Epithelial cell of proximal tubule (primary cell): ENCODE measurements at regions not wholly inside any gene's neighbourhood (a gene's known extent, or its start where the extent isn't known, plus 50 kb on each side); places are given as distances from the start of the nearest gene placed in this dataset.
"Not testable (repeated sequence)": the region's sequence is repeated elsewhere in the genome, so short reads cannot be mapped to it uniquely, and the experiment has no call there.

Experiments used
- DNase-seq: peaks from one replicate; pipeline ENCODE4 v3.0.0-alpha.2; 2011; ENCODE audit warnings: low read depth
- H3K4me3 ChIP-seq: 2 replicates; pipeline ENCODE4 v1.5.1; 2011; ENCODE audit warnings: low read depth, mild to moderate bottlenecking, low read length
- TF ChIP-seq, protein P1 (sequence below): conservative IDR thresholded peaks from 2 replicates; pipeline ENCODE4 v1.5.1; 2012; ENCODE audit warnings: low read depth, mild to moderate bottlenecking, low read length

DNA sequence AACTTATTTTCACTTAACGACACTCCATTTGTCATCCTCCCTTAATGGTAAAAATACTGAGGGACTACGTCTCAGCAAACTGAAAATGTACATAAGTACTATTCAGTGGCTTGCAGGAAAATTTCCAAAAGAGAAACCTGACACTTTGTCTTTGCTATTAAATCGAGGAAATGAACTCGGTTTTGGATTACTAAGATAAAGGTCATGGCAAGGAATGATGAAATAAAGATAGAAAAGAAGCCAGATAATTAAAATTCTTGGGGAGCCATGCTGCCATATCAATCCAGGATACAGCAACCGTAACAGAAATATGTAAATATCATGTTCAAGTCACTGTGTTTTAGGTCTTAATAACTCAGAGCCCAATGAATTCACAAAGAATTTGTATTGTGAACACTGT is 647.8 kb downstream of the CDH9 start:
- DNase-seq = no peak
- H3K4me3 ChIP-seq = no peak overlapping the region
- TF ChIP-seq, protein P1, sequence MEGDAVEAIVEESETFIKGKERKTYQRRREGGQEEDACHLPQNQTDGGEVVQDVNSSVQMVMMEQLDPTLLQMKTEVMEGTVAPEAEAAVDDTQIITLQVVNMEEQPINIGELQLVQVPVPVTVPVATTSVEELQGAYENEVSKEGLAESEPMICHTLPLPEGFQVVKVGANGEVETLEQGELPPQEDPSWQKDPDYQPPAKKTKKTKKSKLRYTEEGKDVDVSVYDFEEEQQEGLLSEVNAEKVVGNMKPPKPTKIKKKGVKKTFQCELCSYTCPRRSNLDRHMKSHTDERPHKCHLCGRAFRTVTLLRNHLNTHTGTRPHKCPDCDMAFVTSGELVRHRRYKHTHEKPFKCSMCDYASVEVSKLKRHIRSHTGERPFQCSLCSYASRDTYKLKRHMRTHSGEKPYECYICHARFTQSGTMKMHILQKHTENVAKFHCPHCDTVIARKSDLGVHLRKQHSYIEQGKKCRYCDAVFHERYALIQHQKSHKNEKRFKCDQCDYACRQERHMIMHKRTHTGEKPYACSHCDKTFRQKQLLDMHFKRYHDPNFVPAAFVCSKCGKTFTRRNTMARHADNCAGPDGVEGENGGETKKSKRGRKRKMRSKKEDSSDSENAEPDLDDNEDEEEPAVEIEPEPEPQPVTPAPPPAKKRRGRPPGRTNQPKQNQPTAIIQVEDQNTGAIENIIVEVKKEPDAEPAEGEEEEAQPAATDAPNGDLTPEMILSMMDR = no peak

- no peak overlapping the region for H3K4me3 ChIP-seq
- no peak for DNase-seq
- TF ChIP-seq, protein P1 = no peak
Observed at GRCh38 chr5:26388976-26389375, 649.4 kb downstream of the CDH9 start.

DNA sequence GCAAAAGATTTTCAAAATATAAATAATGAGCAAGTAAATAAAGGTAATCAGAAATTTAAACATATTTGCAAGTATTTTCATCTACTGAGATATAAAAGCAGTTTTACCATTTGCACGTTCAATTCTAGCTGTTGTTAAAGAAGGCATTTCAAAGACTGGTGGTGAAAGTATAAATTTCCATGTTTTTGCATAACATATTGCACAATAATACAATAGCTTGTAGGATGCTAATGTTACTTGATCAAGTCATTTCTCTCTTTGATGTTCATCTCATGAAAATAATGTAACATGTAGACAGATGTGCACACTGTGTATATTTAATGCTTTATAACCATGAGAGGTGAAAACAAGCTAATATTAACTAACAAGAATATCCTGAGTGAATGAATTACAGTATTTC is 651.9 kb downstream of the CDH9 start:
- TF ChIP-seq, protein P1 = no peak
- no peak overlapping the region for H3K4me3 ChIP-seq
- no peak for DNase-seq

DNA sequence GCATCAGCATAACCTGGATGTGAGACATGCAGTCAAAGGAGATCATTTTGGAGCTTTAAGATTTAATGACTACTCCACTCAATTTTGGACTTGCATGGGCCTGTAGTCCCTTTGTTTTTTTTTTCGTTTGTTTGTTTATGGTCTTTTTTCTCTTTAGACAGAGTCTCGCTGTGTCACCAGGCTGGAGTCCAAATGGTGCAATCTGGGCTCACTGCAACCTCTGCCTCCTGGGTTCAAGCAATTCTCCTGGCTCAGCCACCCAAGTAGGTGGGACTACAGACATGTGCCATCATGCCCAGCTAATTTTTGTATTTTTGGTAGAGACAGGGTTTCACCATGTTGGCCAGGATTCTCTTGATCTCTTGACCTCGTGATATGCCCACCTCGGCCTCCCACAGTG is 673.8 kb downstream of the CDH9 start:
- not testable (repeated sequence) for DNase-seq

DNA sequence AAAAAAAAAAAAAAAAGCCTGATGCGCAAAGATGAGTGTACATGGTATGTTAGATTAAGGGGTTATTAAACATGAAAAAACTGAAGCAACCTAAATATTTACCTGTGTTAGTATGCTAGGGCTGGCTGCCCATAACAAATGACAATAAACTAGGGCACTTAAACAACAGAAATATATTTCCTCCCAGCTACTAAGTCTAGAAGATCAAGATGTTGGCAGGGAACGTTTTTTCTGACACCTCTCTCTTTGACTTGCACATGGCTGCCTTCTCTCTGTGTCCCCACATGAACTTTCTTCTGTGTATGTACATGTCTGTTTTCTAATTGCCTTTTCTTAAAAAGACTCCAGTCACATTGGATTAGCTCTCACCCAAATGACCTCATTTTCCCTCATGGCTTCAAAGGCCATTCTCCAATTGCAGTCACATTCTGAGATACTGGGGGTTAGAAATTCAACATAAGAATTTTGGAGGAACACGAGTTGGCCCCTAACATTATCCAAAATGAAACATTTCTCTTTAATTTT is 694.5 kb downstream of the CDH9 start:
- no peak overlapping the region for H3K4me3 ChIP-seq
- DNase-seq = no peak
- TF ChIP-seq, protein P1 = no peak

More for the DNA sequence above, 673.8 kb downstream of the CDH9 start:
- not testable (repeated sequence) for H3K4me3 ChIP-seq

- no peak overlapping the region for H3K4me3 ChIP-seq
- TF ChIP-seq, protein P1 = no peak
- no peak for DNase-seq
Observed at GRCh38 chr5:26339576-26339975, 698.8 kb downstream of the CDH9 start.

DNA sequence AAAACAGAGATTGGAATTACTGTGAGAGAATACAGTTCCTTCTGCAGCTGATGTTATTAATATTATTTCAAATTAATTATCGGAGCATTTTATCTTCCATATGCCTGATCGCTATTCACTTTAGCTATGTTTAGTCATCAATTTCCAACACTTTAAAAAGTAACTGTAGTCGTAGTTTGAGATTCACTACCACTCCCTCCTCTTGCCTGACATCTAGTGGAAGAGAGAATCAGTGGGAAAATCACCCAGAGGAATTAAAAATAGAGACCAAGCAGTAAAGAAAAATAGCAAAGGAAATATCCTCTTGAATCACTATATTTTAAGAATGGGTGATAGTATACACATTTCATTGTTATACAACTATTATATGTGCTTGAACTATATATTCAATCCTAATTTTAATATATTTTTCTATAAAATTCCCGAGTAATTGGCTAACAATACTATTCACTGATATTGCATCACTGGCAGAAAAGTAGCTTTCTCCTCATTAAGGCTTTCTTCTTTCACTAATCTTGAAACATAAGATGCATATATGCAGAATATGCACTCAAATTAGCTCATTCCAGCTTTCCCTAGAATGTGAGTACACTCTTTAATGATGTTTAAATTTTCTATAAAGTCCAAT is 708.7 kb downstream of the CDH9 start:
- TF ChIP-seq, protein P1 = peak; percentile 64
- DNase-seq = no peak
- no peak overlapping the region for H3K4me3 ChIP-seq
